Loucy (cell line): ENCODE measurements at regions not wholly inside any gene's neighbourhood (a gene's known extent, or its start where the extent isn't known, plus 50 kb on each side); places are given as distances from the start of the nearest gene placed in this dataset.

ENCODE experiments used
- H2AFZ ChIP-seq: fragments of 200-600 bp; sonication (generic); 2 replicates; pipeline ENCODE4 v1.6.0; 2016; ENCODE audit warnings: antibody characterized with exemption, mild to moderate bottlenecking, low read length, moderate library complexity
- H3F3A ChIP-seq: fragments of 200-600 bp; 2 replicates; pipeline ENCODE4 v1.6.0; 2016; ENCODE audit warnings: antibody characterized with exemption, low read depth, mild to moderate bottlenecking
- H3K27me3 ChIP-seq: fragments of 200-600 bp; sonication (generic); 2 replicates; pipeline ENCODE4 v1.6.1; 2014; ENCODE audit warnings: low read length, mild to moderate bottlenecking; ENCODE audit not compliant: insufficient read depth, poor library complexity, severe bottlenecking
- H3K36me3 ChIP-seq: fragments of 200-600 bp; sonication (generic); 2 replicates; pipeline ENCODE4 v1.6.1; 2016; ENCODE audit warnings: low read length; ENCODE audit not compliant: insufficient read depth
- H3K4me1 ChIP-seq: fragments of 200-600 bp; sonication (generic); 2 replicates; pipeline ENCODE4 v1.5.1; 2014; ENCODE audit warnings: low read length, mild to moderate bottlenecking; ENCODE audit not compliant: insufficient read depth, poor library complexity, severe bottlenecking
- H3K4me2 ChIP-seq: fragments of 200-600 bp; sonication (generic); 2 replicates; pipeline ENCODE4 v1.6.0; 2014; ENCODE audit warnings: antibody characterized with exemption, low read length, low read depth, mild to moderate bottlenecking; ENCODE audit not compliant: poor library complexity, severe bottlenecking
- H3K4me3 ChIP-seq: fragments of 200-600 bp; sonication (generic); 2 replicates; pipeline ENCODE4 v1.5.1; 2014; ENCODE audit warnings: low read length, mild to moderate bottlenecking, mixed read lengths; ENCODE audit not compliant: poor library complexity, severe bottlenecking
- H3K79me2 ChIP-seq: fragments of 200-600 bp; sonication (generic); 2 replicates; pipeline ENCODE4 v1.6.1; 2014; ENCODE audit warnings: low read length; ENCODE audit not compliant: insufficient read depth
- H3K9ac ChIP-seq: fragments of 200-600 bp; sonication (generic); 2 replicates; pipeline ENCODE4 v1.6.0; 2014; ENCODE audit warnings: mild to moderate bottlenecking, low read depth, low read length, moderate library complexity; ENCODE audit not compliant: poor library complexity, severe bottlenecking
- H3K9me2 ChIP-seq: fragments of 200-600 bp; sonication (generic); replicated peaks from 2 replicates; pipeline ENCODE4 v1.6.1; 2016; ENCODE audit warnings: low read depth, low read length, mixed read lengths
- H3K9me3 ChIP-seq: fragments of 200-600 bp; sonication (generic); 2 replicates; pipeline ENCODE4 v1.6.1; 2014; ENCODE audit warnings: mild to moderate bottlenecking, antibody characterized with exemption, low read length, low read depth; ENCODE audit not compliant: insufficient read depth
- H4K20me1 ChIP-seq: fragments of 200-600 bp; sonication (generic); 2 replicates; pipeline ENCODE4 v1.6.0; 2014; ENCODE audit warnings: antibody characterized with exemption, low read length, mild to moderate bottlenecking; ENCODE audit not compliant: insufficient read depth, poor library complexity, severe bottlenecking
- EZH2phosphoT487 ChIP-seq: fragments of 200-600 bp; IDR thresholded peaks from 2 replicates; pipeline ENCODE4 v1.6.1; 2018; ENCODE audit warnings: antibody characterized with exemption, mild to moderate bottlenecking, moderate library complexity, borderline replicate concordance
- TF ChIP-seq, protein P1 (sequence below): fragments of 200-600 bp; sonication (generic); conservative IDR thresholded peaks from 2 replicates; pipeline ENCODE4 v1.5.1; 2014; ENCODE audit warnings: mild to moderate bottlenecking, antibody characterized with exemption, low read length

DNA sequence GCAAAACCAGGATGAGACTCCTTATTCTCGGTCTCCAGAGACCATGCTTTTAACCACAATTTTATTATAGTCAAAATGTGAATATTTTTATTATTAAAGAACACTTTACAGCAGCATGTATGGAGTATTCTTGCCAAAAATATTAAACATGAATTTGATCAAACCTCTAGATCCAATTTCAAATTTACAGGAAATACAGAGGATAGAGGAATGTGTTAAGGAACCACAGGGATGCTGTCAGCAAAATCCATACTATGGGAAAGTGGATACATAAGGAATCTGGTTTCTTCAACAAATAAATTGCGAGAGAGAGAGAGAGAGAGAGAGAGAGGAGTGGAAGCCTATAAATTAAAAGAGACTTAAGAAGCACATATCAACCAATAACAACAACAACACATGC lies 348.2 kb upstream of the NUDT12 start:
- H3K9me3 ChIP-seq, result no peaks in the 10 kb centered on the region
- no peaks in the 10 kb centered on the region for H3K4me1 ChIP-seq
- H3K4me2 ChIP-seq, result no peak overlapping the region
- no peak overlapping the region for H3K9ac ChIP-seq
- no peak overlapping the region for H3K4me3 ChIP-seq
- no peaks in the 10 kb centered on the region for H3K36me3 ChIP-seq
- H3K9me2 ChIP-seq, result no peaks in the 10 kb centered on the region
- H3K79me2 ChIP-seq, result no peaks in the 10 kb centered on the region
- TF ChIP-seq EZH2phosphoT487, result no peak
- TF ChIP-seq, protein P1, sequence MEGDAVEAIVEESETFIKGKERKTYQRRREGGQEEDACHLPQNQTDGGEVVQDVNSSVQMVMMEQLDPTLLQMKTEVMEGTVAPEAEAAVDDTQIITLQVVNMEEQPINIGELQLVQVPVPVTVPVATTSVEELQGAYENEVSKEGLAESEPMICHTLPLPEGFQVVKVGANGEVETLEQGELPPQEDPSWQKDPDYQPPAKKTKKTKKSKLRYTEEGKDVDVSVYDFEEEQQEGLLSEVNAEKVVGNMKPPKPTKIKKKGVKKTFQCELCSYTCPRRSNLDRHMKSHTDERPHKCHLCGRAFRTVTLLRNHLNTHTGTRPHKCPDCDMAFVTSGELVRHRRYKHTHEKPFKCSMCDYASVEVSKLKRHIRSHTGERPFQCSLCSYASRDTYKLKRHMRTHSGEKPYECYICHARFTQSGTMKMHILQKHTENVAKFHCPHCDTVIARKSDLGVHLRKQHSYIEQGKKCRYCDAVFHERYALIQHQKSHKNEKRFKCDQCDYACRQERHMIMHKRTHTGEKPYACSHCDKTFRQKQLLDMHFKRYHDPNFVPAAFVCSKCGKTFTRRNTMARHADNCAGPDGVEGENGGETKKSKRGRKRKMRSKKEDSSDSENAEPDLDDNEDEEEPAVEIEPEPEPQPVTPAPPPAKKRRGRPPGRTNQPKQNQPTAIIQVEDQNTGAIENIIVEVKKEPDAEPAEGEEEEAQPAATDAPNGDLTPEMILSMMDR, result no peak
- H3F3A ChIP-seq, result no peaks in the 10 kb centered on the region
- H2AFZ ChIP-seq, result no peak overlapping the region
- no peaks in the 10 kb centered on the region for H3K27me3 ChIP-seq
- no peaks in the 10 kb centered on the region for H4K20me1 ChIP-seq

DNA sequence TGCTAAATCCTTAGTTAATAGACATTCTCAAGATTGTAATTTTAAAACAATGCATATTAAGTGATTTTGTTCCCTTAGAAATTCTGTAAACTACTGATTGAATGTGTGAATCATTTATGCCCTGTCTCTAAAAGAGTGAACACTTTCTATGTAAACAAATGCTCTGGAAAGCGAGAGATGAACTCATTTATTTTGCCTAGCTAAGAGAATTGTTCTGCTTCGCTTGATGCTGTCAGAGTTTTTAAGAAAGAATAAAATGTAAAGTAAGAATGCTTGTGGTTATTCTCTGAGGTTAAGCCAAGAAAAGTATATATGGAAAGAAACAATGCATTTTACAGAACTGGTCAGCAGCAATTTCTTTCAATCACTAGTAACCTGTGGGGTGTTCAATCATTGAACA lies 347.4 kb upstream of the NUDT12 start:
- Histone ChIP-seq H4K20me1 (no peaks in the 10 kb centered on the region), H3F3A (no peaks in the 10 kb centered on the region), H3K36me3 (no peaks in the 10 kb centered on the region), H2AFZ (no peak overlapping the region), H3K9me3 (no peaks in the 10 kb centered on the region), H3K27me3 (no peaks in the 10 kb centered on the region), H3K79me2 (no peaks in the 10 kb centered on the region), H3K9ac (no peak overlapping the region), H3K4me2 (no peak overlapping the region), H3K4me1 (no peaks in the 10 kb centered on the region), H3K4me3 (no peak overlapping the region), H3K9me2 (no peaks in the 10 kb centered on the region)
- TF ChIP-seq, protein P1, result no peak
- no peak for TF ChIP-seq EZH2phosphoT487

DNA sequence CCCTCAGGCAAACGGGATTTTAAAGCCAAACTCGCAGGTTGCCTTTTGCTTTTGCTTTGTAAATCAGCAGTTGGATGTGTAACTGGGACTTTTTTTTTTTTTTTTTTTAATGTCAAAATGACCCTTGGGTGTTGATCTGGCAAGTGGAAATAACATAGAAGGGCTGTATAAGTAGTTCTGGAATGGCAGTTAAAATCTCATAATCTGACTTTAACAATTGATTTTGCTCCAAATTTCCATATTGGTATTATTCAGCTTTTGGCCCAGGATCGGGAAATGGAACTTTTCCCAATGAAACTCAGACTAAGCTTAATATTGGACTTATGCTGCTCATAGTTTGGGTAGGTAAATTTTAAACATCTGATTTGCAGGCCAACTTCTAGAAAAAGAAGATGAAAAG lies 346.8 kb upstream of the NUDT12 start:
- TF ChIP-seq, protein P1, result no peak
- no peak for TF ChIP-seq EZH2phosphoT487
- no peaks in the 10 kb centered on the region for H3K9me3 ChIP-seq
- H3K4me2 ChIP-seq, result no peak overlapping the region
- no peaks in the 10 kb centered on the region for H3K4me1 ChIP-seq
- no peak overlapping the region for H3K4me3 ChIP-seq
- H2AFZ ChIP-seq, result no peak overlapping the region
- H3K36me3 ChIP-seq, result no peaks in the 10 kb centered on the region
- no peaks in the 10 kb centered on the region for H3K79me2 ChIP-seq
- H3K27me3 ChIP-seq, result no peaks in the 10 kb centered on the region
- no peaks in the 10 kb centered on the region for H3K9me2 ChIP-seq
- no peak overlapping the region for H3K9ac ChIP-seq
- H4K20me1 ChIP-seq, result no peaks in the 10 kb centered on the region
- no peaks in the 10 kb centered on the region for H3F3A ChIP-seq
